Spleen (tissue), 11 donors: ENCODE measurements at regions not wholly inside any gene's neighbourhood (a gene's known extent, or its start where the extent isn't known, plus 50 kb on each side); places are given as distances from the start of the nearest gene placed in this dataset.

ENCODE experiments used
- DNase-seq: peaks from one replicate; pipeline ENCODE4 v3.0.0-alpha.2; 2020
- H3K27ac ChIP-seq, 8 donors: fragments of 200-600 bp; sonication (generic) in 7 of 8; 1 replicate in 4 of 8; 2 replicates in 4 of 8; pipeline versions ENCODE4 v1.5.0 to v1.8.0; 2016 to 2021; ENCODE audit warnings: inconsistent platforms in 4 of 8, mild to moderate bottlenecking in 4 of 8, moderate library complexity in 1 of 8
- H3K27me3 ChIP-seq, 7 donors: fragments of 200-600 bp; sonication (generic) in 6 of 7; replicated peaks in 1 of 7; 1 replicate in 4 of 7; 2 replicates in 3 of 7; pipeline versions ENCODE4 v1.5.0 to v1.8.0; 2016 to 2021; ENCODE audit warnings: inconsistent platforms in 3 of 7, mild to moderate bottlenecking in 1 of 7
- H3K36me3 ChIP-seq, 6 donors: fragments of 200-600 bp; sonication (generic) in 5 of 6; 1 replicate in 4 of 6; 2 replicates in 2 of 6; pipeline versions ENCODE4 v1.5.0 to v1.8.0; 2016 to 2021; ENCODE audit warnings: inconsistent platforms in 2 of 6
- H3K4me1 ChIP-seq, 6 donors: fragments of 200-600 bp; sonication (generic) in 5 of 6; 1 replicate in 3 of 6; 2 replicates in 3 of 6; pipeline versions ENCODE4 v1.5.0 to v1.8.0; 2016 to 2021; ENCODE audit warnings: inconsistent platforms in 3 of 6
- H3K4me3 ChIP-seq, 8 donors: fragments of 200-600 bp; sonication (generic) in 7 of 8; 1 replicate in 4 of 8; 2 replicates in 4 of 8; pipeline versions ENCODE4 v1.5.0 to v1.8.0; 2016 to 2021; ENCODE audit warnings: inconsistent platforms in 4 of 8, mild to moderate bottlenecking in 4 of 8, moderate library complexity in 2 of 8
- H3K9me3 ChIP-seq, 8 donors: fragments of 200-600 bp; sonication (generic) in 7 of 8; 1 replicate in 4 of 8; 2 replicates in 4 of 8; pipeline versions ENCODE4 v1.5.0 to v1.8.0; 2016 to 2021; ENCODE audit warnings: inconsistent platforms in 4 of 8
- POLR2A ChIP-seq, 3 donors: fragments of 450-650 bp; IDR thresholded peaks; one replicate each; pipeline ENCODE4 v1.5.1; 2017; ENCODE audit warnings: antibody characterized with exemption in 3 of 3, mild to moderate bottlenecking in 1 of 3
- POLR2AphosphoS5 ChIP-seq, 3 donors: sonication (generic); formaldehyde crosslinking; IDR thresholded peaks; one replicate each; pipeline ENCODE4 v1.5.1; 2017; ENCODE audit warnings: antibody characterized with exemption in 3 of 3
- WGBS, 5 donors: extraction: QIAGEN DNeasy Blood & Tissue Kit in 3 of 5; methylation state at CpG; one replicate each; pipeline versions ENCODE4 v1.1.5 to v1.1.7; 2013 to 2018; 5-methylcytosine and 5-hydroxymethylcytosine counted together
- intact Hi-C: fragments of 100-400 bp; cut with DNase I; formaldehyde crosslinking; loops from one replicate; pipeline ENCODE4 v1.15.0; 2023; ENCODE audit warnings: low total_unique reads
- TF ChIP-seq, protein P1 (sequence below), 11 experiments: fragments of 200-600 bp in 7 of 11; fragments of 450-650 bp in 4 of 11; sonication (generic) in 4 of 11; IDR thresholded peaks in 8 of 11; conservative IDR thresholded peaks in 3 of 11; 1 replicate in 7 of 11; 2 replicates in 4 of 11; pipeline versions ENCODE4 v1.4.0 to v1.8.0; 2016 to 2021; ENCODE audit warnings: antibody characterized with exemption in 11 of 11, inconsistent platforms in 4 of 11, mild to moderate bottlenecking in 1 of 11
- donor health status: healthy with polysubstance abuse.
- donor health status: DM: no; HTN: no; CAD: no; lungs with moderate emphysema.
- donor health status: DM: no; HTN: no; CAD: no.
- donor health status: Bipolar disorder and iron deficiency.
- donor health status: healthy.
- donor health status: DM: no; HTN: no; CAD: no.
- donor health status: DM: yes; HTN: yes; CAD: no.

DNA sequence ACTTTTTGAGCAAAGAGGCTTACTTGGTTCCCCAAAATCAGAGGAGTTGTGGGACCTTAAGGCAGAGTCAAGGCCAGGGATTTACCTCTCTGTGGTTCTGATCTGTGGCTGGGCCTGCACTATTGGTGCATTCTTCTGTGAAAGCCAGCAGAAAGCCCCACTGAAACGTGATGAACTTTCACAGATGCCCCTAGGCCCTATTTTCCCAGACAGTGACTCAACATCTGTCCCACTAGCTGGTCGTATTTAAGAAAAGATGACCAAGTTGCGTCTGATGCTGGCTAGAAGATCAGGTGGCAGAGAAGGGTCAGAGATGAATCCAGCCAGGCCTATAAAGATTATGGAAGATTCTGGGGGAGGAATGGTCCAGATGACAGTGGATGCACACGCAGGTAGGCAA, 153.1 kb downstream of the ACTL7B start:
- Histone ChIP-seq H3K27me3 (no peaks in the 10 kb centered on the region), H3K4me1 (no peaks in the 10 kb centered on the region), H3K27ac (no peak overlapping the region), H3K9me3 (no peaks in the 10 kb centered on the region), H3K36me3 (no peaks in the 10 kb centered on the region), H3K4me3 (no peak overlapping the region)
- DNase-seq, result no peak
- TF ChIP-seq POLR2AphosphoS5 (IDR thresholded peaks at IDR 0.05), result no peak
- TF ChIP-seq POLR2A (IDR thresholded peaks at IDR 0.05), result no peak
- TF ChIP-seq, protein P1, sequence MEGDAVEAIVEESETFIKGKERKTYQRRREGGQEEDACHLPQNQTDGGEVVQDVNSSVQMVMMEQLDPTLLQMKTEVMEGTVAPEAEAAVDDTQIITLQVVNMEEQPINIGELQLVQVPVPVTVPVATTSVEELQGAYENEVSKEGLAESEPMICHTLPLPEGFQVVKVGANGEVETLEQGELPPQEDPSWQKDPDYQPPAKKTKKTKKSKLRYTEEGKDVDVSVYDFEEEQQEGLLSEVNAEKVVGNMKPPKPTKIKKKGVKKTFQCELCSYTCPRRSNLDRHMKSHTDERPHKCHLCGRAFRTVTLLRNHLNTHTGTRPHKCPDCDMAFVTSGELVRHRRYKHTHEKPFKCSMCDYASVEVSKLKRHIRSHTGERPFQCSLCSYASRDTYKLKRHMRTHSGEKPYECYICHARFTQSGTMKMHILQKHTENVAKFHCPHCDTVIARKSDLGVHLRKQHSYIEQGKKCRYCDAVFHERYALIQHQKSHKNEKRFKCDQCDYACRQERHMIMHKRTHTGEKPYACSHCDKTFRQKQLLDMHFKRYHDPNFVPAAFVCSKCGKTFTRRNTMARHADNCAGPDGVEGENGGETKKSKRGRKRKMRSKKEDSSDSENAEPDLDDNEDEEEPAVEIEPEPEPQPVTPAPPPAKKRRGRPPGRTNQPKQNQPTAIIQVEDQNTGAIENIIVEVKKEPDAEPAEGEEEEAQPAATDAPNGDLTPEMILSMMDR (IDR thresholded peaks at IDR 0.05 in 8 of 11, conservative IDR thresholded peaks at IDR 0.05 in 3 of 11), result no peak
- 78 to 88% (median 82%) methylated on average over 4 of the region's 4 CpGs for WGBS, 5 donors
- intact Hi-C loops, result no loop called here

DNA sequence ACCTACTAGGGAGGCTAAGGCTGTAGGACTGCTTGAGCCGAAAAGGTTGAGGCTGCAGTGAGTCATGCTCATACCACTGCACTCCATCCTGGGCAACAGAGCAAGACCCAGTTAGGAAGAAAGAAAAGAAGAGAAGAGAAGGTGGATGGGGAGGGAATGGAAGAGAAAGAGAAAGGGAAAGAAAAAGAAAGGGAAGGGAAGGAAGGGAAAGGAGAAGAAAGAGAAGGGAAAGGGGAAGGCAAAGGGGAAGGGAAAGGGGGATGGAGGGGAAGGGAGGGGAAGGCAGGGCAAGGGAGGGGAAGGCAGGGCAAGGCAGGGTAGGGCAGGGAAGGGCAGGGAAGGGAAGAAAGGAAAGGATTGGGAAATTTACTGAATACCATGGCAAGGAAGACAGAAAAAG, 157.0 kb downstream of the ACTL7B start:
- TF ChIP-seq, protein P1 (IDR thresholded peaks at IDR 0.05 in 8 of 11, conservative IDR thresholded peaks at IDR 0.05 in 3 of 11), result no peak
- no peak for TF ChIP-seq POLR2A (IDR thresholded peaks at IDR 0.05)
- no peak for TF ChIP-seq POLR2AphosphoS5 (IDR thresholded peaks at IDR 0.05)
- no peak for DNase-seq
- no peaks in the 10 kb centered on the region for H3K4me1 ChIP-seq
- H3K27ac ChIP-seq, result no peak overlapping the region
- WGBS, 5 donors, result 0 to 63% (median 47%) methylated on average over 1 of the region's 1 CpG
- no peaks in the 10 kb centered on the region for H3K36me3 ChIP-seq
- intact Hi-C loops, result no loop called here
- H3K4me3 ChIP-seq, result no peak overlapping the region
- H3K27me3 ChIP-seq, result no peaks in the 10 kb centered on the region
- peaks cover 0 to 30% (median 8%) of the 10 kb centered on the region in 8 donors for H3K9me3 ChIP-seq

GRCh38 chr9:108698231-108698630, 157.6 kb downstream of the ACTL7B start:
- Histone ChIP-seq H3K27ac (no peak overlapping the region), H3K4me3 (no peak overlapping the region), H3K4me1 (no peaks in the 10 kb centered on the region), H3K36me3 (no peaks in the 10 kb centered on the region), H3K27me3 (no peaks in the 10 kb centered on the region), H3K9me3 (peaks cover 0 to 30% (median 8%) of the 10 kb centered on the region in 8 donors)
- DNase-seq, result no peak
- intact Hi-C loops, result no loop called here
- no peak for TF ChIP-seq POLR2A (IDR thresholded peaks at IDR 0.05)
- TF ChIP-seq, protein P1 (IDR thresholded peaks at IDR 0.05 in 8 of 11, conservative IDR thresholded peaks at IDR 0.05 in 3 of 11), result no peak
- TF ChIP-seq POLR2AphosphoS5 (IDR thresholded peaks at IDR 0.05), result no peak
- WGBS, 5 donors, result 77 to 93% (median 86%) methylated on average over 2 of the region's 2 CpGs

- DNase-seq, result no peak
- 71 to 92% (median 84%) methylated on average over 3 of the region's 3 CpGs for WGBS, 5 donors
- TF ChIP-seq POLR2A (IDR thresholded peaks at IDR 0.05) (no peak), POLR2AphosphoS5 (IDR thresholded peaks at IDR 0.05) (no peak)
- TF ChIP-seq, protein P1 (IDR thresholded peaks at IDR 0.05 in 8 of 11, conservative IDR thresholded peaks at IDR 0.05 in 3 of 11), result no peak
- H3K27ac ChIP-seq, result no peak overlapping the region
- H3K27me3 ChIP-seq, result no peaks in the 10 kb centered on the region
- no peaks in the 10 kb centered on the region for H3K36me3 ChIP-seq
- H3K4me1 ChIP-seq, result no peaks in the 10 kb centered on the region
- no peak overlapping the region for H3K4me3 ChIP-seq
- peaks cover 0 to 30% (median 8%) of the 10 kb centered on the region in 8 donors for H3K9me3 ChIP-seq
- intact Hi-C loops, result no loop called here
Measured at GRCh38 chr9:108696156-108696555, 159.6 kb downstream of the ACTL7B start.
